GM21786 (cell line): ENCODE measurements at regions not wholly inside any gene's neighbourhood (a gene's known extent, or its start where the extent isn't known, plus 50 kb on each side); places are given as distances from the start of the nearest gene placed in this dataset.
A peak's percentile ranks its signal among the peaks of the same experiment; 100 is the strongest.

ENCODE experiments used
- ATAC-seq: cut with Tn5 transposase; IDR thresholded peaks from one replicate; pipeline ENCODE4 v1.9.1; 2021; ENCODE audit not compliant: unreplicated experiment

DNA sequence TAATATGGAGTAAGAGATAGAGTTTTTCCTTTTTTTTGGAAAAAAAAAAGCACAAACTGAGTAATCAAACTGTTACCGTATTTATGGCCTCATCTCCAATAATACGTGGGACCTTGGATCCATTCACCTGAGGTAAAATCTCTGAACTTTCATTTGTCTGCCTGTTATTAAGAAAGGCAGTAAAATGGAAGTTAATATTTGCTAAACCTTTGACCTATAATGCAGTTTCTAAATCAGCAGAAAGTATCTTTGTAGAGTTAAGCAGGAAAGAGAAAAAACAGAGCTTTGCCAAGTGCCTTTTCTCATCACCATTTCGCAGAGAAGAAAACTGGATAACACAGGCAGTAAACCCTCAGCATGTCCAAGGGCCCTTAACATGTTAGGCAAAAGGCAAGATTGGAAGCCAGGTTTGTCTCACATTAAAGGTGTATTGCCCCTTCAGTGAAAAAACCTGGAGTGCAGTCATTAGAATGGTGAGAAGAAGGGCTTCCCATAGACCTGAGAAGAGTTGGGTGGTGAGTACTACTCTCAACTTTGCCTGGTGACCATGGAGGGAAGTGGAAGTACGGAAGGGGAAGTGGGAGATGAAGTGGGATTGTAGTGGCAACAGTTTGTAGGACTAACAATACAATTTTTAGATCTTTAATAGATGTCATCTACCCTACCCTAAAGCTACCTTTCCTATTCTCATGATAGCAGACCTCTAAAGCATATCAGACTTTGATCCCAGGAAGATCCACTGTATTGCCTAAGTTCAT, 65.4 kb upstream of the GRAMD2B start:
- no peak for ATAC-seq

DNA sequence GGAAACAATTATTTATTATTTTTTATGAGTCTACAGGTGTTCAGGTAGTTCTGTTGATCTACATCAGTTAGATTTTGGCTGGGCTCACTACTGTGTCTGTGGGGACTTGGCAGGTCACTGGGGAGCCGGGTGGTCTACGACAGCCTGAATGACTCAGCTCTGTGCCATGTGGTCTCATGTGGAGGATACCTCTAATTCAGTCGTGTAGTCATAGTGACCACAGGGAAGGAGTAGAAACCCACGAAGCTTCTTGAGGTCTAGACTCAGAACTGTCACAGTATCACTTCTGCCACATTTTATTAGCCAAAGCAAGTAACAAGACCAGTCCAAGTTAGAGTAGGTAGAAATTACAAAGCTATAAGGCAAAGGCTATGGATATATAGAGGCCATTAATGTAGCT, 64.7 kb upstream of the GRAMD2B start:
- ATAC-seq, result peak; percentile 91

DNA sequence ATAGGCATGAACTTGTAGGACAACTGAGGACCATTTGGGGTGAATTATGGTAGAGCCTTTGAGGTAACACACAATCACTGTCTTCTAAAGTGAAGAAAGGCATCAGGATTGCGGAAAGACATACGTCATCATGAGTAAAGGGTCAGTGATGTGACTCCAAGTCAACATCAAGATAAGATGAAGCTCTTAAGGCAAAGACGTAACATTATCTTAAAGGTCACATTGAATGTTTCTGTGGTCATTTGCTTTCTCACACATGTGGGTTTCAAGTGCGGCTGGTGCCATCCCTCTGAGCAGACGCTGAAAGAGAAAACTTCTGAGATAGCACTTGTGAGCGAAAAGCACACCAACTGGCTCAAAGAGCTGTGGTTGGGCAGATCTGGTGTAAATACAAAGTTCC, 63.3 kb upstream of the GRAMD2B start:
- ATAC-seq, result peak; percentile 33

DNA sequence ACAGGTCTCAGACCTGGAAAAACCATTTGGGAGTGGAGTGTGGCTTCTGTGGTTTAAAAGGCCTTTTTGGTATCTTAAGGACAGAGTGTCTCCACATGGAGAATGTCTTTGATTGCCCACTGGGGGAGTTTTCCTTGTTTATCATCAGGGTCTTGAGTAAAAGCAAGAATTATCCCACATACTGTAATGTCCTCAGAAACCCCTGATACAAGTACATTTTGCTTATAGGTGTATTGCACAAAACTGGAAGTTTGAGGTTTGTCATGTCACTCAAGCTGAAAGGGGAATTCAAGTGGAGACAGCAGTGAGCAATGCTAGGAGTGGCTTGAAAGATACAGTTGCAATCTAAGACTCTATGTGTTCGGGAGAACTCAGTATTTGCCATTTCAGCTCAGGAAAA, 62.7 kb upstream of the GRAMD2B start:
- no peak for ATAC-seq

DNA sequence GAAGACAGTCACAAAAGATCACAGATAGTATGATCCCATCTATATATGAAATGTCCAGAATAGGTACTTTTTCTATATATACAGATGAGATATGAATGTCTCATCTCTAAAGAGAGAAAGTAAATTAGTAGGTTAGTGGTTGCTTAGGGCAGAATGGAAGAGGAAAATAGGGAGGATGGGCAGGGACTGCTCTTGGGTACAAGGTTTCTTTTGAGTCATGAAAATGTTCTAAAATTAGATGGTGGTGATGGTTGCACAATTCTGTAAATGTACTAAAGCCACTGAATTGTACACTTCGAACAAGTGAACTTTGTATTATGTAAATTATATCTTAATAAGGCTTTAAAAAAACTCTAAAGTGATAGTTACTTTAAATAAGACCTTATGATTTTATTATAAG, 59.6 kb upstream of the GRAMD2B start:
- no peak for ATAC-seq

DNA sequence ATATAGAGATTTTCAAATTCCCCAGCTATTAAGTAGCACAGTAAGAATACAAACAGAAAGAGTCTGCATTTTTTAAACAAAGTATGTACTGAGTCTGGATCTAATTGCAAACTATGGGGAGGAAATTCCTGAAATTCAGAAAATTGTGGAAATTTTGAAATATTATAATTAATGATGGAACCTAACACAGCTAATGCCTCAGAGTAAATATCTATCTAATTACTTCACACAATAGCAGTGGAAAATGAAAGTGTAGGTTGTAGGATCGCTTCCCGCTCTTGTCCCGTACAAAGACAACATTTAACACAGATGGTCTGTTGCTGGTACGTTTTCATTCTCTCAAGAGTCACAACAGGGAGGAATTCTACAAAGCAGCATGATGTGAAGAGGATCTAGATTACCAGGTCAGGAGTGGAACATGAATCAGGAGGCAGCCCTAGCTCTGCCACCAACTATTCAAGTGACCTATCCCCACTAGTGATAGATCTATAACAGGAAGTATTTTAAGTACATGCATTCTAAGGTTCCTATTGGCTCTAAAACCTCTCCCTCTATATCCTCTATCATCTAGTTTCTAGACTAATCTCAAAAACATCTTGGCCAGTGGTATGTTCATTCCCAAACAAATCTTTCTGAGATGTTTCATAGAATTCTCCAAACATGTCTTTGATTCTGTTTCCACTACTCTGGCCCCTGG, 58.9 kb upstream of the GRAMD2B start:
- no peak for ATAC-seq

DNA sequence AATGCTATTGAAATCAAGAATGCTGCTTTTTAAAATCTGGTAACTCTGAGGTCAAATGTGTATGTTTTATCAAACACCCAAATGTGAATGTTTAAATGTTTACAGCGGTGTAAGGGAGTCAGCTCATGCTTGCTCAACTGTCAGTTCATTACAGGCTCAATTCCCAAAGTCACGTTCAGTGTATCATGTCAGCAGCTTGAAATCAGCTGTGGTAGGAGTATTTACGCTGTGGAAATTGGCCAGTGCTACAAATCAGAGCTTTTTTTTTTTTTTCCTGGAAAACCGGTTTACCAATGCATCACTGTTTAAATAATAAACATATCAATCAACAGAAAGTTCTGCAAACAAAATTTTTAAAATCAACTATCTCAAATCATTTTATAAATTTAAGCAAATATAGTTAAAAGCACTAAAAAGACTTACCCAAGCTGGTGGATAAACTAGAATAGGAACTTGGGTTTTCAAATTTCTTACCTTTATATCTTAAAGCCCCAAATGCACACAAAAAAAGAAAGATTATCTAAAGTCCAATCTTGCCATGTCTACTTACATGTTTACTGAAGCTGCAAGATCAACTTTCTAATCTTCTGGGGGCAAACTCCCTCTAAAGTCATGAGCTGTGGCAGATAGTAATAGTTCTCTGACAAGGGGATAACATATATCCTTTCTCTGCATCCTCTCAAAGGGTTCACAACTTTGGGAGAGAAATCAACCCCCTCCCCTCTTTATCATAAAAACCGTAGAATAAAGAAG, 57.6 kb upstream of the GRAMD2B start:
- ATAC-seq, result no peak

DNA sequence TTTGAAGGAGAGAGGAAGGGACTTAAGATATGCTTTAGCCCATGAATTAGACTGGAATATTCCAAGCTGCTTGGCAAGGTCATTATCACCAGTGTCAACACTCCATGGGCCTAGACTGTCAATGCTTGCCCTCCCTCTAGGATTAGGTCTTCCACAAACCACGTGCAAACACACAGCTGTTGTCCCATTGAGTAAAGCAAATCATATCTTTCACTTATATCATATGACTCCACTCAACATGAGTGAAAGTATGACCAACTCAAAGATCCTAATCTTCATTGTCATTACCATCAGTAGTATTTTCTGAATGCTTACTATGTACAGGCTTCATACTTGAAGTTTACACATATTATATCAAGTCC, 57.0 kb upstream of the GRAMD2B start:
- no peak for ATAC-seq

DNA sequence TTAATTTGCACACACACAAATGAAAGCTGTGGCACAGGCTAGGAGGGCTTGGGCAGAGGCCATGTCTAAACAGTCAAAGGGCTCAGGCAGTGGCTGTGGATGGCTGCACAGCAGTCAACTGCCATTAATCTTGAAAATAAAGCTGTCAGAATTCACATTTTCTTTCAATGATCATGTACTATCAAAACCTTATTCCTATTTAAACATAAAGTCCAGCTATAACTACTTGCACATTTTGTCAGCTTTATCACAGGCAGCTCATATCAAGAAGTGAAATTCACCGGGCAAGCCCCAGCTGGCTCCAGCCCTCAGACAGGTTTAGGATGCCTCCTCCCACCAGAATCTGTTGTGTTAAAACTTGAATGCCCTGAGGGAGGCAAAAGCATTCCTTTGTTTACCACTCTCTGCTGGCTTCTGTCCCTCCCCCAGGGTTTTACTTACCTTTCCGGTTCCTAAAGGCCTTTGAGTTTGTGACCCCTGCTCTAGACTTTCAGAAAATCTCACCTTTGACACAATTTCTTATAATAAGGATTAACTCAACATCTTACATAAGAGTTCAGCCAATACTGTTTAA, 54.9 kb upstream of the GRAMD2B start:
- ATAC-seq, result peak; percentile 38

DNA sequence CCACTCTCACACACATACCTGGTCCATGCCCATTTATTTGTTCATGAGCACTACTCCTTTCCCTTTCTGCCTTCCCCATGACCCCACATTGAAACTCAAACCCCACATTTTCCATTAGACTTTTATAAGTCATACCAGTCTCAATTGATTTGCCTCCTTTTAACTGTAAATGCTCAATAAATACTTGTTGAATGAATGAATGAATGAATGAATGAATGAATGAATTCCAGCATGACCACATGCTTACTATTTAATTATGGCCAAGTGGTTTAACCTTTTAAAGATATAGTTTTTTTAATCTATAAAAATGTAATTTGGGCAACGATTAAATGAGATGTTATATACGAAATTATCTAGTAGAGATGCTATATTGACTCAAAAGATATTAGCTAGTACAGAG, 54.1 kb upstream of the GRAMD2B start:
- no peak for ATAC-seq

DNA sequence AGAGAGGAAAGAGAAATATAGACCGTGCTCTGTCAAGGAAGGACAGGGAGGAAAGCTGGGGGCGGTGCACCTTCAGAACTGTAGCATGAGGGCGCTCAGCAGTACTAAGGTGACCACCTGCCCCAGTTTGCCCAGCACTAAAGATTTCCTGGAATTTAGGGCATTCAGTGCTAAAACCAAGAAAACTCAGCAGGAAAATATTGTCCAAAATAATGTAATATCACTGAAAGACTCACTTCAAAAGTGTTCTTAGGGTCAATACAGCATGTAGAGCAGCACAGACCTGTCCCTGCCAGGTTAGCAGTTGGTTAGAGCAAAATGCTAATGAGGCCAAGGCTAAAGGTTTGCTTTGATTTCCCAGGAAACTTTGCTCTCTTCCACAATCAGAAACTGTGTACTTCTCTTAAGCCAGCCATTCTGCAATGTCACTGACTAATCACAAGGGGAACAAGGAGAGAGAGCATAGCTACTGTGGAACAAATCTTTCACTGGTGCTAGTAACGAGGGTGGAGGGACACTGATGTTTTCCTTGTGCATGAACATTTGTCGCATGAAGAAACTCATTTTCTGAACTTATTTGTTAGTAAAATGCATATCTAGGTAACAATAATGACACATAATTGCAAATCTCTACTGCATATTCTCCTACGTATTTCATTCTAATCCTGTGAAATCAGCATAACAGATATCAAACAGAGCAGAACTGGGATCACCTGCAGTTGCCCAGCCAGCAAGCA, 53.0 kb upstream of the GRAMD2B start:
- ATAC-seq, result no peak

DNA sequence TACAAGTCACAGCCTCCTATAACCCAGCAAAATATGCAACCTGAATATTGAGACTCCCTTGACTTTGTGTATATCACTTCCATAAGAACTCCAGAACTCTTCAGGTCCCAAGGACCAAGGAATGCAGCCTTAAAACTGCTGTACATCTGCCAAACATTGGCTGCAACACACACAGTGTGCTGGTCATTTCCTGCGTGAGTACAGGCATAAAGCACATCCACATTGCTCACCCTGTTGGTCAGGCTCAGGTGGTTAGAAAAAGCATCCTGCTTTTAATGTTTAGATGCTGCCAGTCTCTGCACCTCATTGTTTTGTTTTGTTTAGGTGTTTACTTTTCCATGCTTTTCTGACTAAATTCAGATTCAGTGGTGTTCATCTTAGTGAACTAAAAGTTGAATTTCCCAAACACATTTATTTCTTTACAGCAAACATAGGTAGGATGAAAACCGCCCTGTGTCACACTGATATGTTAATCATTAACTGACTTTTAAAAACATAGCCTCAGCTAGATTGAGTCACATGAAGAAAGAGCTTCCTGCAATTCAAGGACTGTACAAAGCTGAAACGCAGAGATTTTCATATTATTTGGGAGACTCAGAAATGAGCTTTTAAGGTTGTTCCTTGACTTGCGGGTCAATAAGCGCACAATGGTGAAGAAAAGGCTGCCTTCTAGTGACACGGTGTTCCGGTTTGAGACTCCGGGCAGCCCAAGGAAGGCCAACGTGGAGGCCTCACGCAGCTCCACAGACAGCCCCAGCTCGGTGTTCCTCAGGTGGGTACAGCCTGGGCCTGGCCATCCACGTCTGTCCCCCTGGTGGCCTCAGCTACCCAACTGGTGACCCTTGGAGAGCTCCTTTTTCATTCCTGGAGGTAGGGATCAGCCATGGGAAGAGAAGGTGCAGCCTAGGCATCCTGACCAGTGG, 52.2 kb upstream of the GRAMD2B start:
- ATAC-seq, result no peak

DNA sequence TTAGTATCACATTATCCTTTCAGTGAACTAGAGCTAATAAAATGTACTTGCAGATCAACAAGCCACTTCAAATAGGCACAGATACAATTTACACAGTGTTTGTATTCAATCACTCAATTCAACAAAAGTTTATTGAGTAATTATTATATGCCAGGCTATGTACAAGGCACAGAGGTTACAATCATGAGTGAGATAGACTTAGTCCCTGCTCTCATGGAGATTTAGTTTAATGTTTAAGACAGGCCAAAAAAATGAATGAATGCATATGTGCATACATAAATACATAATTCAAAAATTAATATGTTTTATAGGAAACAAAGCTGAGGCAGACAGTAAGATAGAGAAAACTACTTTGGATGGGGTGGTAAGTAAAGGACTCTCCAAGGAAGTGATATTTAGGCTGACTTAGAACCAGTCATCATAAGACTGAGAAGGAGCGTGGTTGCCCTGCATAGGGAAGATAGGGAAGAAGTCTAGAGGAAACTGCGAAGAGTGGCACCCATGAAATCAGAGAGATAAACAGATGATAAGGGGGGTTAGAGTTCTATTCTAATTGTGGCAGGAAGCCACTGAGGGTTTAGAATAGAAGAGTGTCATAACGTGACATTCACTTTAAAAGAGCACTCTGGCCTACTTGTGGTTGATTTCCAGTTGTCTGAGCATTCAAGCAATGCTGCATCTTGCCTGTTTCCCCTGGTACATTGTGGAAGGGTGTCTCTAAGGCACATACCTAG, 49.7 kb upstream of the GRAMD2B start:
- no peak for ATAC-seq
